ENCODE measurements at regions not wholly inside any gene's neighbourhood (a gene's known extent, or its start where the extent isn't known, plus 50 kb on each side); places are given as distances from the start of the nearest gene placed in this dataset.
"Not testable (repeated sequence)": the region's sequence is repeated elsewhere in the genome, so short reads cannot be mapped to it uniquely, and the experiment has no call there.

GRCh38 chr7:104956753-104957450, 57.1 kb upstream of the KMT2E start:
- ATAC-seq (ENCODE audit: poor library complexity) (no peak), DNase-seq (no peak)
- intact Hi-C loops (cut with DNase I), result no loop called here

DNA sequence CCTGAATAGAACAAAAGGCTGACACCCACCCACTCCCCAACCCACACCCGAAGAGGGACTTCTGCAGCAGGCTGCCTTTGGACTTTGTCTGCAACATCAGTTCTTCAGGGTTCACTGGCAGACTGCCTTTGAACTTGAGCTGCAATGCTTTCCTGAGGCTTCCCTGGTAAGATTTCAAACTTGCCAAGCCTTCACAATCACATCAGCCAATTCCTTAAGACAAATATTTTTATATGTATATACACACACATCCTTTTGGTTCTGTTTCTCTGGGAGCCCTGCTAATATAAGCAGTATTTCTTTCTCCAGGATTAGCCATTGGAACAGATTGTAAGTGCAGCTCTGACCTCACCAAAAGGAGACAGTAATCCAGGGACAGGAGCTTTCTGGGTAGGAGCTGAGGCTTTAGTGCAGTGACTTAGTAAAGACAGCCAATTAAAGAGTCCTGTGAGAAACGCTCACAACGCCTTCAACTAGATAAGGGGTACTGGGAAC, 55.6 kb upstream of the KMT2E start:
- ATAC-seq (ENCODE audit: poor library complexity) (no peak), DNase-seq (no peak)
- intact Hi-C loops (cut with DNase I), result no loop called here

DNA sequence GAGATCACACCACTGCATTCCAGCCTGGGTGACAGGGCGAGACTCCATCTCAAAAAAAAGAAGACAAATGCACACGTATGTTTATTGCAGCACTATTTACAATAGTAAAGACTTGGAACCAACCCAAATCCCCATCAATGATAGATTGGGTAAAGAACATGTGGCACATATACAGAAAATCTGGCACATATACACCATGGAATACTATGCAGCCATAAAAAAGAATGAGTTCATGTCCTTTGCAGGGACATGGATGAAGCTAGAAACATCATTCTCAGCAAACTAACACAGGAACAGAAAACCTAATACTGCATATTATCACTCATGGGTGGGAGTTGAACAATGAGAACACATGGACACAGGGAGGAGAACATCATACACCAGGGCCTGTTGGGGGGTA, 54.5 kb upstream of the KMT2E start:
- DNase-seq; intact Hi-C loops (cut with DNase I); ATAC-seq (ENCODE audit: poor library complexity): not testable (repeated sequence)

- peak; percentile 62 for DNase-seq
- intact Hi-C loops (cut with DNase I), result no loop called here
- ATAC-seq (ENCODE audit: poor library complexity), result peak; percentile 80
Observed at GRCh38 chr7:104960741-104961448, 53.1 kb upstream of the KMT2E start.

- ATAC-seq (ENCODE audit: poor library complexity), result no peak
- DNase-seq, result no peak
- intact Hi-C loops (cut with DNase I), result no loop called here
Observed at GRCh38 chr7:104961821-104962220, 52.2 kb upstream of the KMT2E start.

DNA sequence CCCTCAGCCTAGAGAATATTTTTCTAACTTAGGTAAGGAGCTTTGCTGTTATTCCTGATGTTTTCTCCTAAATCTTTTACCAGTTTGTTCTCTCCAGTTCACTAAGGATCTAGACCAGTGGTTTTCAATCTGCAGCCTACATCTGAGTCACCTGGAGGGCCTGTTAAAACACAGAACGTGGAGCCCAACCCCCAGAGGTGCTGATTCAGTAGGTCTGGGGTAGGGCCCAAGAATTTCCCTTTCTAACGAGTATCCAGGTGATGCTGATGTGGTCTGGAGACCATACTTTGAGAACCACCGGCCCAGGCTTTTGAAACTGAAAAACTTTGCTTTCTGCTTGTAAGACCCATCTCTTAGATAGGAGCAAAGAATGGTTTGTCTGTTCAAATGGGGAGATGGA, 51.2 kb upstream of the KMT2E start:
- no peak for DNase-seq
- no peak for ATAC-seq (ENCODE audit: poor library complexity)
- intact Hi-C loops (cut with DNase I), result no loop called here

GRCh38 chr7:104963378-104963990, 50.5 kb upstream of the KMT2E start:
- ATAC-seq (ENCODE audit: poor library complexity), result peak; percentile 9
- DNase-seq, result no peak
- intact Hi-C loops (cut with DNase I), result no loop called here

DNA sequence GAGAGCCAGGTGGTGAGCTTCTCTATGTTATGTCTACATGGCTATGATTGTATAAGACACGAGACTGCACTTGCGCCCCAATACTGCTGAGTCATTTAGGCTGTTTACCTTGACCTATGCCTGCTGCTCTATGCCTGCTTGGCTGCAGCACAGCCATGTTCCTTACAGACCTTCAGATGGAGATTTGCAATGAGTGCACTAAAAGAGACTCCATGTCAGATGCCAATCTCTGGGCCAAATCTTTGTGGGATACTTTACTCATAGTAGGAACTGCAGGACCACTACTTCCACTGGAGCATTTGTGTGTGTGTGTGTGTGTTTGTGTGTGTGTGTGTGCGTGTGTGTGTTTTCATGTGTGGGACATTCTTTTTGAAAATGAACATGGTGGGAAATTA, 50.0 kb upstream of the KMT2E start:
- DNase-seq (no peak), ATAC-seq (ENCODE audit: poor library complexity) (no peak)
- intact Hi-C loops (cut with DNase I), result no loop called here

All from Right ventricle myocardium superior (tissue), 1 donor.